IPS-20b (cell line): ENCODE measurements at regions not wholly inside any gene's neighbourhood (a gene's known extent, or its start where the extent isn't known, plus 50 kb on each side); places are given as distances from the start of the nearest gene placed in this dataset.
"Not testable (repeated sequence)": the region's sequence is repeated elsewhere in the genome, so short reads cannot be mapped to it uniquely, and the experiment has no call there.

Experiments used
- H3K27ac ChIP-seq: one replicate; pipeline ENCODE4 v1.5.1; 2013; ENCODE audit warnings: low read length
- H3K27me3 ChIP-seq: 2 replicates; pipeline ENCODE4 v1.6.1; 2013; ENCODE audit warnings: mild to moderate bottlenecking, low read length, inconsistent platforms; ENCODE audit not compliant: insufficient read depth
- H3K36me3 ChIP-seq: 2 replicates; pipeline ENCODE4 v1.6.1; 2013; ENCODE audit warnings: low read depth, mild to moderate bottlenecking, inconsistent platforms, low read length, moderate library complexity; ENCODE audit not compliant: insufficient read depth
- H3K4me1 ChIP-seq: 2 replicates; pipeline ENCODE4 v1.6.1; 2013; ENCODE audit warnings: mild to moderate bottlenecking, control low read depth, inconsistent platforms, low read length, moderate library complexity; ENCODE audit not compliant: insufficient read depth
- H3K4me3 ChIP-seq: 2 replicates; pipeline ENCODE4 v1.5.1; 2013; ENCODE audit warnings: mild to moderate bottlenecking, low read length, inconsistent platforms
- H3K9ac ChIP-seq: 2 replicates; pipeline ENCODE4 v1.6.1; 2013; ENCODE audit warnings: low read depth, mild to moderate bottlenecking, inconsistent platforms, low read length, moderate library complexity
- H3K9me3 ChIP-seq: 2 replicates; pipeline ENCODE4 v1.6.1; 2013; ENCODE audit warnings: mild to moderate bottlenecking, low read depth, low read length, inconsistent platforms; ENCODE audit not compliant: insufficient read depth

DNA sequence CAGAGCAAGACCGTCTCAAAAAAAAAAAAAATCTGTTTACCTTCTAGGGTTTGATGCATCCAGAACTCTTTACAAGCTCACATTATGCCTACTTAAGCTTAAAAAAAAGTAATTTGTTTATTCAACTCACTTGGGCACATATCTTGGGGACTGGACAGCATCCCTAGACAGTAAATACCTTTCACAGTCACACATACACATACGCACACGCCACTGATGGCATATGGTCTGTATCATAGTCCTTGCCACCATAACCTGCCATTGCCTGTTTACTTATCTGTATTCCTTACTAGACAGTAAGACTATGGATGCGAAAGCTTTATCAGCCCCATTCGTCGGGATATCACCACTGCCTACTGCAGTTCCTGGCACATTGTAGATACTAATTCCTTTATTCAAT, 446.3 kb upstream of the RGS18 start:
- Histone ChIP-seq H3K27ac (no peak overlapping the region), H3K4me3 (no peak overlapping the region), H3K27me3 (no peaks in the 10 kb centered on the region), H3K4me1 (no peaks in the 10 kb centered on the region), H3K9ac (no peak overlapping the region), H3K36me3 (no peaks in the 10 kb centered on the region), H3K9me3 (no peaks in the 10 kb centered on the region)

DNA sequence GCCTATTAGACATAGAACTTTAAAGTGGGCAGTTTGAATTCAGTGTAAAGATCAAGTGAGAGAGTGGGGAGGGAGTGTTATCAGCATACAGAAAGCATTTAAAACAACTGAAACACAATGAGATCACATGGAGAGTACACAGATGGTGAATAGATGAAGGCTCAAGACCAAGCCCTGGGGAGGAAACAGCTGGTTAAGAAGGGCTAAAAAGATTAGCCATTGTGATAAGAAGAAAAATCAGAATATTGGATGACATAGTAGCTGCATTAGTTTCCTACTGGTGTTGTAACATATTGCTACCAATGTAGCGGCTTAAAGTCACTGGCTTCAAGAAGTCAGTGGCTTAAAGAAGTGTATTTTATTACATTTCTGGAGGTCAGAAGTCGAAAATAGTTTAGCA, 443.4 kb upstream of the RGS18 start:
- Histone ChIP-seq H3K27ac (no peak overlapping the region), H3K4me1 (no peaks in the 10 kb centered on the region), H3K27me3 (no peaks in the 10 kb centered on the region), H3K4me3 (no peak overlapping the region), H3K36me3 (no peaks in the 10 kb centered on the region), H3K9ac (no peak overlapping the region), H3K9me3 (no peaks in the 10 kb centered on the region)

DNA sequence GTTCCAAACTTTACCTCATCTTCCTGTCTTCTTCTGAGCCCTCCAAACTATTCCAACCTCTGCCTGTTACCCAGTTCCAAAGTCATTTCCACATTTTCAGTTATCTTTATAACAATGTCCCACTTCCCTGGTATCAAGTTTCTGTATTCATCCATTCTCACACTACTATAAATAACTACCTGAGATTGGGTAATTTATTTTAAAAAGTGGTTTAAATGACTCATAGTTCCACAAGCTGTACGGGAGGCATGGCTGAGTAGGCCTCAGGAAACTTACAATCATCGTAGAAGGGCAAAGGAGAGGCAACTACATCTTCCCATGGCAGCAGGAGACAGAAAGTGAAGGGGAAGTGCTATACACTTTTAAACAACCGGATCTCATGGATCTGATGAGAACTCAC, 428.5 kb upstream of the RGS18 start:
- no peak overlapping the region for H3K27ac ChIP-seq
- H3K9ac ChIP-seq, result no peak overlapping the region
- H3K27me3 ChIP-seq, result no peaks in the 10 kb centered on the region
- H3K36me3 ChIP-seq, result no peaks in the 10 kb centered on the region
- no peak overlapping the region for H3K4me3 ChIP-seq
- no peaks in the 10 kb centered on the region for H3K4me1 ChIP-seq
- no peaks in the 10 kb centered on the region for H3K9me3 ChIP-seq

DNA sequence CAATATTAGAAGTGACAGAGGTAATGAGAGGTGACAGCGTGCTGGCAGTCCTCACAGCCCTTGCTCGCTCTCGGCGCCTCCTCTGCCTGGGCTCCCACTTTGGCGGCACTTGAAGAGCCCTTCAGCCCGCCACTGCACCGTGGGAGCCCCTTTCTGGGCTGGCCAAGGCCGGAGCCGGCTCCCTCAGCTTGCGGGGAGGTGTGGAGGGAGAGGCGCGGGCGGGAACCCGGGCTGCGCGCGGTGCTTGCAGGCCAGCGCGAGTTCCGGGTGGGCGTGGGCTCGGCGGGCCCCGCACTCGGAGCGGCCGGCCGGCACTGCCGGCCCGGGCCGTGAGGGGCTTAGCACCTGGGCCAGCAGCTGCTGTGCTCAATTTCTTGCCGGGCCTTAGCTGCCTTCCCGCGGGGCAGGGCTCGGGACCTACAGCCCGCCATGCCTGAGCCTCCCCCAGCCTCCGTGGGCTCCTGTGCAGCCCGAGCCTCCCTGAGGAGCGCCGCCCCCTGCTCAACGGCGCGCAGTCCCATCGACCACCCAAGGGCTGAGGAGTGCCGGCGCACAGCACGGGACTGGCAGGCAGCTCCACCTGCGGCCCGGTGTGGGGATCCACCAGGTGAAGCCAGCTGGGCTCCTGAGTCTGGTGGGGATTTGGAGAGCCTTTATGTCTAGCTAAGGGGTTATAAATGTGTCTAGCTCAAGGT, 426.5 kb upstream of the RGS18 start:
- H3K27me3 ChIP-seq, H3K36me3 ChIP-seq, H3K9ac ChIP-seq, H3K4me1 ChIP-seq, H3K27ac ChIP-seq, H3K4me3 ChIP-seq, H3K9me3 ChIP-seq: not testable (repeated sequence)

DNA sequence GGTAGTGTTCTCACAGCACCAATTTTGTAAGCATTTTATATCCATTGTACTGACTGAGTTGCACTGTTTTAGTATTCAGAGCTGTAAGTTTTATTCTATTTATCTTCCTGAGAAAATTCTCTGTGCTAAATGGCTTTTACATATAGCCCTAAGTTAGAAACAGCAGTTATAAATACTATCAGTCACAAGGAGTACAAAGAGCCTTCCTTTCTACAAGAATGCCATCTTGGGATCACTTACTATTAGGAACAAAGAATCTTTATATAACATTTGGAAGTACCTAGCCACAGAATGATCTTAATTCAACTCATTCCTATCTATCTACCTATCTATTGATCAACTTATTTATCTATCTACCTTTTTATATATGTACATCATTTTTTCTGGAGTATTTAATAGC, 423.9 kb upstream of the RGS18 start:
- no peaks in the 10 kb centered on the region for H3K9me3 ChIP-seq
- no peaks in the 10 kb centered on the region for H3K4me1 ChIP-seq
- no peak overlapping the region for H3K9ac ChIP-seq
- no peaks in the 10 kb centered on the region for H3K27me3 ChIP-seq
- no peak overlapping the region for H3K4me3 ChIP-seq
- H3K36me3 ChIP-seq, result no peaks in the 10 kb centered on the region
- H3K27ac ChIP-seq, result no peak overlapping the region

DNA sequence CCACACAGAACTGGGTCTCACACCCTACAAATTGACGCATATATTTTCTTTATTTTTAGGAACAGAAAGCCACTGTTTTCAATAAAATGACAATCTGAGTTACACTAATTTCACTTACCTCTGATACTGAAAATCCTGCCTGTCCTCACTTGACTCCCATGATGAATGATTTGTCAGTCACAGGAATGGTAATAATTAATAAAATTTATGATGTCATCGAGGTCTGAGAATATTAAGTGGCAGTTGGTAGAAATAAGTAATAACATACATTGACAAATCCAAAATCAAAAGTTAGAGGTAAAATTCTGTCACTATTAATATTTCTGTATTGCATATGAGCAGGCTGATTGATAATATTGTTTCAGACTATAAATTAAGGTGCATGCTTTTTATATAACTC, 418.7 kb upstream of the RGS18 start:
- H3K27me3 ChIP-seq, result no peaks in the 10 kb centered on the region
- H3K4me1 ChIP-seq, result no peaks in the 10 kb centered on the region
- no peaks in the 10 kb centered on the region for H3K9me3 ChIP-seq
- H3K27ac ChIP-seq, result no peak overlapping the region
- H3K9ac ChIP-seq, result no peak overlapping the region
- no peaks in the 10 kb centered on the region for H3K36me3 ChIP-seq
- no peak overlapping the region for H3K4me3 ChIP-seq

DNA sequence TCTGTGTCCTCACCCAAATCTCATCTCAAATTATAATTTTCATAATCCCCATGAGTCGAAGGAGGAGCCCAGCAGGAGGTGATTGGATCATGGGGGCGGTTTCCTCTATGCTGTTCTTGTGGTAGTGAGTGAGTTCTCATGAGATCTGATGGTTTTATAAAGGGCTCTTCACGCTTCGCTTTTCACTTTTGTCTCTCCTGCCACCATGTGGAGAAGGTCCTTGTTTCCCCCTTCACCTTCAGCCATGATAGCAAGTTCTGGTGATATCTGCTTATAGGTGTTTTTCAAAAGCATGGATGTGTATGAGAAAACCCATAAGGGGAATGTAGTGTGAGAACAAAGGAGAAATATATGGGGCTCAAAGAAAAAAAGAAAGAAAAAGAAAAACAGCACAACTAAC, 405.9 kb upstream of the RGS18 start:
- H3K27ac ChIP-seq, result no peak overlapping the region
- no peaks in the 10 kb centered on the region for H3K9me3 ChIP-seq
- H3K4me1 ChIP-seq, result no peaks in the 10 kb centered on the region
- no peak overlapping the region for H3K9ac ChIP-seq
- H3K36me3 ChIP-seq, result no peaks in the 10 kb centered on the region
- H3K4me3 ChIP-seq, result no peak overlapping the region
- H3K27me3 ChIP-seq, result no peaks in the 10 kb centered on the region

DNA sequence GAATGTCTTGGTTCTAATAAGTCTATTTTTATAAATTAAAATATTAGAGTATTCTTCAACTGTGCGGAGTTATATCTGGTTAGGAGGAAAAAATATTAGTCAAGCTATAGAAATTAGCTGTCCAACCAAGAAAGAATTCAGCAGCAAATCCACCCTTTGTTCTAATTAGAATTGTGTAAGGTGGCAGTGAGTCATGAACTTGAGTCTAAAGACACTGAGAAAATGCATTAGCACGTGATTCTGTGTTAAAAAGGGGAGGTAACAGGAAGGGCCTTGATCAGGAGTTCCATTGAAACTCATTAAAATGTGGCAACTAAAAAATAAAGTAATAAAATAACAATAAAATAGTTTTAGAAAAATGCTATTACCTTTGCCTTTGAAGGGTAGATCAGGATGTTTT, 398.2 kb upstream of the RGS18 start:
- no peaks in the 10 kb centered on the region for H3K36me3 ChIP-seq
- H3K4me3 ChIP-seq, result no peak overlapping the region
- no peaks in the 10 kb centered on the region for H3K4me1 ChIP-seq
- H3K9ac ChIP-seq, result no peak overlapping the region
- H3K27me3 ChIP-seq, result no peaks in the 10 kb centered on the region
- H3K27ac ChIP-seq, result no peak overlapping the region
- no peaks in the 10 kb centered on the region for H3K9me3 ChIP-seq

DNA sequence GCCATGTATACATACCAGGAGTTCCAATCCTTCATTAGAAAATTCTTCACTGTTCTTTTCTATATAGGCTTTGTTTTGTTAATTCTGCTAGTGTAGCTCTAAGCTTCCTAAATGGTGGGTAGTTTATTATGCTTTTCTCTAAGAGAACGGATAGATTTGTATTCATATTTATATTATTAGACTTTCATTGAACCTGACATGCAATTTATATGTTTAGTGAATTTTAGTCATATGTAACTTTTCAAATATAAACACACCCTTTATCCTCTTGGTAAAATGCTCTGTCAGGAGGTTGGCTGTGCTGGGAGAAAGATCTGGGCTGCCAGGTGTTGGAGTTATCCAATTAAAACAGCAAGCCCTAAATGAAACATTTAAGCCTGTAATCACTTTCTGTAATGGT, 369.7 kb upstream of the RGS18 start:
- no peaks in the 10 kb centered on the region for H3K27me3 ChIP-seq
- H3K36me3 ChIP-seq, result no peaks in the 10 kb centered on the region
- no peak overlapping the region for H3K4me3 ChIP-seq
- H3K4me1 ChIP-seq, result peaks cover 11% of the 10 kb centered on the region
- no peaks in the 10 kb centered on the region for H3K9me3 ChIP-seq
- H3K9ac ChIP-seq, result no peak overlapping the region
- no peak overlapping the region for H3K27ac ChIP-seq

DNA sequence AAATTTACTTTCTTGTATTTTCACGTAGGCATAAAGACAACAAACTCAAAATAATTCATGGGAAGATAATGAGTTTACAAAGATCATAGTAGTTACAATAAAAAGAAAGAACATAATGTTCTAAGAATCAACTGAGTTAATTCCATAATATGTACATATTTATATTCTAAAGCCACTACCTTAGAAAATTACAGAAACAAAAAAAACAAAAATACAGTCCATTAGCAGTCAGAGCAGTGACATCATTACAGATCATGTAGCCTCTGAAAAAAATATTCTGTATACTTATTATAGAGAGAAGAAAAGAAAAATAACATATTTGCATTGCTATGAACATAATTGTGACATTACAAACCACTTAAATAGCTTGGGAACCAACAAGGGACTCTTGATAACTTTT, 360.1 kb upstream of the RGS18 start:
- Histone ChIP-seq H3K4me1 (no peaks in the 10 kb centered on the region), H3K27ac (no peak overlapping the region), H3K36me3 (no peaks in the 10 kb centered on the region), H3K9me3 (no peaks in the 10 kb centered on the region), H3K9ac (no peak overlapping the region), H3K4me3 (no peak overlapping the region), H3K27me3 (no peaks in the 10 kb centered on the region)

DNA sequence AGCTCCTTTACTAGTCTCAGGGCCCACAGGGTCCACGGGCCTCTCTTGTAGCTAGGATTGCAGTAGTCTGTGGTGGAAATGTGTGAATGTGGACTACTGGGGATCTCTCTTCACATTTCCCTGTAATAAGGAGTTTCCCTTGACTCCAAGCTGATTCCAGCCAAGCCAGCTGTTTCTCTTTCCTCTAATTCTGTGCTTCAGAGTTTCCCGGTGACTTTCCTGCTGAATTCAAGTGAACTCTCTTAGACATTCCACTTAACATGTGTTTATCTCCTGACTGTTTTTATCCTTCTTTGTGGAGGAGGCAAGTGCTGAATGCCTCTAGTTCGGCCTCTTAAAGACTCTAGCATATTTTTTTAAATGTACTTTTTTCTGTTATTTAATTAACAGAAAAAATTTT, 354.0 kb upstream of the RGS18 start:
- H3K4me3 ChIP-seq, result no peak overlapping the region
- no peaks in the 10 kb centered on the region for H3K4me1 ChIP-seq
- H3K9ac ChIP-seq, result no peak overlapping the region
- no peaks in the 10 kb centered on the region for H3K36me3 ChIP-seq
- no peaks in the 10 kb centered on the region for H3K27me3 ChIP-seq
- no peaks in the 10 kb centered on the region for H3K9me3 ChIP-seq
- no peak overlapping the region for H3K27ac ChIP-seq

DNA sequence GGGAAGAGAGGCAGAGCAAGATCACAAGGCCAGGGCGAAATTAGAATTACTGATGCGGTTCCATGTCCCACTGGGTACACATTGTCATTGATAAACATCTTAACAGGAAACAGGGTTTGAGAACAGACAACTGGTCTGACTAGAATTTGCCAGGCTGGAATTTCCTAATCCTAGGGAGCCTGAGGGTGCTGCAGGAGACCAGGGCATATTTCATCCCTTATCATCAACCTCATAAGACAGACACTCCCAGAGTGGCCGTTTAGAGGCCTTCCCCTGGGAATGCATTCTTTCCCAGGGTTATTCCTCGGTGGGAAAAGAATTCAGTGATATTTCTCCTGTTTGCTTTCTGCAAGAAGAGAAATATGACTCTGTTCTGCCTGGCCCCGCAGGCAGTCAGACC, 344.7 kb upstream of the RGS18 start:
- not testable (repeated sequence) for H3K4me1 ChIP-seq, H3K9ac ChIP-seq, H3K36me3 ChIP-seq, H3K27me3 ChIP-seq, H3K27ac ChIP-seq, H3K4me3 ChIP-seq
- H3K9me3 ChIP-seq, result peaks cover 14% of the 10 kb centered on the region

DNA sequence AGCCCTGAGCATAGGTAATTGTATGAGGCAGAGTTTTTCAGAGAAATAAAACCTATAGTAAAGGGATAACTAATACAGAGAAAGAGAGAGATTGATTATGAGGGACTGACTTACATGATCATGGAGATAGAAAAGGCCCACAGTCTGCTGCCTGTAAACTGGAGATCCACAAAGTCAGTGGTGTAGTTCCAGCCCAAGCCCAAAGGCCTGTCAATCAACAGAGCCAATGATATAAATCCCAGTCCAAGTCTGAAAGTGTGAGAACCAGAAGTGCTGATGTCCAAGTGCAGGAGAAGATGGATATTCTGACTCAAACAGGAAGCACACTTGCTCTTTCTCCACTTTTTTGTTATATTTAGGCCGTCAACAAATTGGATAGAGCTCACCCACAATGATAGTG, 340.1 kb upstream of the RGS18 start:
- H3K27ac ChIP-seq, result no peak overlapping the region
- H3K9me3 ChIP-seq, result peaks cover 6% of the 10 kb centered on the region; the same call in 1 of the 2 replicates
- H3K36me3 ChIP-seq, result no peaks in the 10 kb centered on the region
- H3K9ac ChIP-seq, result no peak overlapping the region
- no peaks in the 10 kb centered on the region for H3K27me3 ChIP-seq
- H3K4me1 ChIP-seq, result no peaks in the 10 kb centered on the region
- no peak overlapping the region for H3K4me3 ChIP-seq
